ENCODE measurements at regions not wholly inside any gene's neighbourhood (a gene's known extent, or its start where the extent isn't known, plus 50 kb on each side); places are given as distances from the start of the nearest gene placed in this dataset.

DNA sequence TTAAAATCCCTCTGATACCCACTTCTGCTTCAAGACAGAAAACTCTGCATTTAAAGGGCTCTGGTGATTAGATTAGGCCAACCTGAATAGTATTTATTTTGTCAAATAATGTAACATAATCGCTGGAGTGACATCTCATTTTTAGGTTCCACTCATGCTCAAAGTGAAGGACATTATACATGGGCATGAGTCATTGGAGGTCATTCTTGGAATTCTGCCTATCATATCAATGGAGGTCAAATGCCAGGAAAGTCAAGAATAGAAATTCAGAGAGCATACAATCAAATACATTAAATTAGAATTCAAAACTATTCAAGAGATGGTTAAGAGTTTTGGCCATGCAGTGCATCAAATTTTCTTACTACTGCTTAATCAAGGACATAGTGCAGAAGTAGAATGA is 50.8 kb upstream of the PRSS1 start:
- no peak for DNase-seq (ENCODE audit: low spot score)
- H3K36me3 ChIP-seq (ENCODE audit: insufficient read depth, low read length, poor library complexity, severe bottlenecking): no peaks in the 10 kb centered on the region
- no peak overlapping the region for H3K27ac ChIP-seq (ENCODE audit: low read depth, low read length, poor library complexity, severe bottlenecking)
- CTCF ChIA-PET: no interaction called here
- H3K9me3 ChIP-seq (ENCODE audit: low read depth, low read length, poor library complexity, severe bottlenecking): no peaks in the 10 kb centered on the region
- intact Hi-C loops (cut with micrococcal nuclease; ENCODE audit: unreplicated experiment): no loop called here
- TF ChIP-seq, protein P1, sequence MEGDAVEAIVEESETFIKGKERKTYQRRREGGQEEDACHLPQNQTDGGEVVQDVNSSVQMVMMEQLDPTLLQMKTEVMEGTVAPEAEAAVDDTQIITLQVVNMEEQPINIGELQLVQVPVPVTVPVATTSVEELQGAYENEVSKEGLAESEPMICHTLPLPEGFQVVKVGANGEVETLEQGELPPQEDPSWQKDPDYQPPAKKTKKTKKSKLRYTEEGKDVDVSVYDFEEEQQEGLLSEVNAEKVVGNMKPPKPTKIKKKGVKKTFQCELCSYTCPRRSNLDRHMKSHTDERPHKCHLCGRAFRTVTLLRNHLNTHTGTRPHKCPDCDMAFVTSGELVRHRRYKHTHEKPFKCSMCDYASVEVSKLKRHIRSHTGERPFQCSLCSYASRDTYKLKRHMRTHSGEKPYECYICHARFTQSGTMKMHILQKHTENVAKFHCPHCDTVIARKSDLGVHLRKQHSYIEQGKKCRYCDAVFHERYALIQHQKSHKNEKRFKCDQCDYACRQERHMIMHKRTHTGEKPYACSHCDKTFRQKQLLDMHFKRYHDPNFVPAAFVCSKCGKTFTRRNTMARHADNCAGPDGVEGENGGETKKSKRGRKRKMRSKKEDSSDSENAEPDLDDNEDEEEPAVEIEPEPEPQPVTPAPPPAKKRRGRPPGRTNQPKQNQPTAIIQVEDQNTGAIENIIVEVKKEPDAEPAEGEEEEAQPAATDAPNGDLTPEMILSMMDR (conservative IDR thresholded peaks at IDR 0.05; ENCODE audit: low read depth, low read length): no peak
- no peak for TF ChIP-seq EZH2 (IDR thresholded peaks at IDR 0.05; ENCODE audit: borderline replicate concordance, low read depth, low read length, poor library complexity, severe bottlenecking)
- H3K27me3 ChIP-seq (replicated peaks; ENCODE audit: insufficient read depth, low read depth, low read length, poor library complexity): no peaks in the 10 kb centered on the region
- BruUV-seq (replicated peaks): no TSS peak
- POLR2A ChIA-PET (ENCODE audit: low non-redundant PET): no interaction called here
- no peak overlapping the region for H3K4me3 ChIP-seq (ENCODE audit: low read depth, low read length, poor library complexity, severe bottlenecking)
- no peaks in the 10 kb centered on the region for H3K4me1 ChIP-seq (ENCODE audit: insufficient read depth, low read length, poor library complexity, severe bottlenecking)

DNA sequence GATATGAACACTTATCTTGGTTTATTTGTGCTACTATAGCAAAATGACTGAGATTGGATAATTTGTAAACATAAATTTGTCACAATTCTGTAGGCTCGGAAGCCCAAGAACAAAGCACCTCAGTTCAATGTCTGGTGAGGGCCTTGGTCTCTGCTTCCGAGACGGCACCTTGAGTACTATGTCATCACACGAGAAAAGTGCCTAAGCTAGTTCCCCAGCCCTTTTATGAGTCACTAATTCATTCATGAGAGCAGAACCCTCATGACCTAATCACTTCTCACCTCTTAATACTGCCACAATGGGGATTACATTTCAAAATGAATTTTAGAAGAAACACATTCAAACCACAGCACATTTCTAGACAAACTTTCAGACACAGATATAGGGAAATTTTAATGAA is 52.0 kb upstream of the PRSS1 start:
- POLR2A ChIA-PET (ENCODE audit: low non-redundant PET): no interaction called here
- DNase-seq (ENCODE audit: low spot score): no peak
- Histone ChIP-seq H3K27me3 (replicated peaks; ENCODE audit: insufficient read depth, low read depth, low read length, poor library complexity) (peaks cover 4% of the 10 kb centered on the region), H3K4me1 (ENCODE audit: insufficient read depth, low read length, poor library complexity, severe bottlenecking) (no peaks in the 10 kb centered on the region), H3K9me3 (ENCODE audit: low read depth, low read length, poor library complexity, severe bottlenecking) (no peaks in the 10 kb centered on the region), H3K27ac (ENCODE audit: low read depth, low read length, poor library complexity, severe bottlenecking) (no peak overlapping the region), H3K4me3 (ENCODE audit: low read depth, low read length, poor library complexity, severe bottlenecking) (no peak overlapping the region), H3K36me3 (ENCODE audit: insufficient read depth, low read length, poor library complexity, severe bottlenecking) (no peaks in the 10 kb centered on the region)
- CTCF ChIA-PET: no interaction called here
- intact Hi-C loops (cut with micrococcal nuclease; ENCODE audit: unreplicated experiment): no loop called here
- BruUV-seq (replicated peaks): no TSS peak
- TF ChIP-seq, protein P1 (conservative IDR thresholded peaks at IDR 0.05; ENCODE audit: low read depth, low read length): no peak
- TF ChIP-seq EZH2 (IDR thresholded peaks at IDR 0.05; ENCODE audit: borderline replicate concordance, low read depth, low read length, poor library complexity, severe bottlenecking): no peak

DNA sequence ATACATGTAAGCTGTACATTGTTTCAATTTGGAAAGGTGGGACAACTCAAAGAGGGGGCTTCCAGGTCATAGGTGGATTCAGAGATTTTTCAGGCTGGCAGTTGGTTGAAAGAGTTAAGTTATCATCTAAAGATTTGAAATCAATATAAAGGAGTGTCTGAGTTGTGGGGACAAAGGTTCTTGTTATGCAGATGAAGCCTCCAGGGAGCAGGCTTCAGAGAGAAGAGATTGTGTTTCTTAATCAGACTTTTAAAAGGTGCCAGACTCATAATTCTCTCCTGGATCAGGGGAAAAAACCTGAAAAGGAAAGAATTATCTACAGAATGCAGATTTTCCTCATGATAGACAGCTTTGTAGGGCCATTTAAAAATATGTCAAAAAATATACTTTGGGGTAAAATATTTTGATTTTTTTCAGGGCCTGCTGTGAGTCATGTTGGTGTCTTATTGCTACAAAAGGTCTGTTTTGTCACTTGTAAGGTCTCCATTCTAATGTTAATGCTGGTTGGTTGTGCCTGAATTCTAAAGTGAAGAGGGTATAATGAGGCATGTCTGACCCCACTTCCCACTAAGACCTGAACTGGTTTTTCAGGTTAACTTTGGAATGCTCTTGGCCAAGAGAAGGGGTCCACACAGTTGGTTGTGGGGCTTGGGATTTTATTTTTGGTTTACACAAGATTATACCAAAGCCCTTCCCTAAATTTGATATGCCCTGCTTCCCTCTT is 52.7 kb upstream of the PRSS1 start:
- POLR2A ChIA-PET (ENCODE audit: low non-redundant PET): no interaction called here
- H3K4me3 ChIP-seq (ENCODE audit: low read depth, low read length, poor library complexity, severe bottlenecking): no peak overlapping the region
- CTCF ChIA-PET: no interaction called here

More for the DNA sequence above, 52.7 kb upstream of the PRSS1 start:
- DNase-seq (ENCODE audit: low spot score): no peak
- H3K9me3 ChIP-seq (ENCODE audit: low read depth, low read length, poor library complexity, severe bottlenecking): no peaks in the 10 kb centered on the region
- TF ChIP-seq, protein P1 (conservative IDR thresholded peaks at IDR 0.05; ENCODE audit: low read depth, low read length): no peak
- TF ChIP-seq EZH2 (IDR thresholded peaks at IDR 0.05; ENCODE audit: borderline replicate concordance, low read depth, low read length, poor library complexity, severe bottlenecking): no peak
- no peak overlapping the region for H3K27ac ChIP-seq (ENCODE audit: low read depth, low read length, poor library complexity, severe bottlenecking)
- BruUV-seq (replicated peaks): no TSS peak
- H3K27me3 ChIP-seq (replicated peaks; ENCODE audit: insufficient read depth, low read depth, low read length, poor library complexity): peaks cover 4% of the 10 kb centered on the region
- H3K36me3 ChIP-seq (ENCODE audit: insufficient read depth, low read length, poor library complexity, severe bottlenecking): no peaks in the 10 kb centered on the region
- intact Hi-C loops (cut with micrococcal nuclease; ENCODE audit: unreplicated experiment): no loop called here
- H3K4me1 ChIP-seq (ENCODE audit: insufficient read depth, low read length, poor library complexity, severe bottlenecking): no peaks in the 10 kb centered on the region
